CD8-positive, alpha-beta memory T cell (primary cell): ENCODE measurements at regions not wholly inside any gene's neighbourhood (a gene's known extent, or its start where the extent isn't known, plus 50 kb on each side); places are given as distances from the start of the nearest gene placed in this dataset.

ENCODE experiments used
- CTCF ChIA-PET: fragments of 350-600 bp; sonication (Branson Sonifier 250); formaldehyde crosslinking; loops from one replicate; lab custom pipeline; 2021; ENCODE audit warnings: antibody characterized with exemption; lab: Charles Lee
- POLR2A ChIA-PET: fragments of 350-600 bp; sonication (Branson Sonifier 250); formaldehyde crosslinking; loops from one replicate; lab custom pipeline; 2021; ENCODE audit warnings: antibody characterized with exemption; lab: Charles Lee
- DNase-seq, 5 donors: peaks; one replicate each; pipeline versions ENCODE4 v3.0.0 to v3.0.0-alpha.2; 2020 to 2022; ENCODE audit warnings: mixed read lengths in 1 of 5
- H3K27ac ChIP-seq: one replicate; pipeline ENCODE4 v1.7.0; 2013; ENCODE audit warnings: low read depth, mild to moderate bottlenecking, low read length, moderate library complexity
- H3K27me3 ChIP-seq: 2 replicates; pipeline ENCODE4 v1.7.0; 2013; ENCODE audit warnings: low read length, mild to moderate bottlenecking; ENCODE audit not compliant: insufficient read depth, poor library complexity, severe bottlenecking
- H3K36me3 ChIP-seq: 2 replicates; pipeline ENCODE4 v1.7.0; 2013; ENCODE audit warnings: mild to moderate bottlenecking, low read length, moderate library complexity; ENCODE audit not compliant: insufficient read depth
- H3K4me1 ChIP-seq: 2 replicates; pipeline ENCODE4 v1.7.0; 2013; ENCODE audit warnings: mild to moderate bottlenecking, low read length, moderate library complexity; ENCODE audit not compliant: insufficient read depth
- H3K4me3 ChIP-seq: 2 replicates; pipeline ENCODE4 v1.7.0; 2013; ENCODE audit warnings: mild to moderate bottlenecking, low read length
- H3K9me3 ChIP-seq: 2 replicates; pipeline ENCODE4 v1.7.0; 2013; ENCODE audit warnings: mild to moderate bottlenecking, low read length
- H3K27ac Mint-ChIP-seq, 8 donors: one replicate each; pipeline ENCODE4 v1.8.0; 2020 to 2021; ENCODE audit warnings: mixed read lengths in 8 of 8, mild to moderate bottlenecking in 6 of 8, inconsistent platforms in 3 of 8, moderate library complexity in 3 of 8
- H3K27me3 Mint-ChIP-seq, 2 donors: one replicate each; pipeline ENCODE4 v1.8.0; 2020 to 2021; ENCODE audit warnings: mixed read lengths in 2 of 2, mild to moderate bottlenecking in 1 of 2, moderate library complexity in 1 of 2
- H3K36me3 Mint-ChIP-seq, 3 donors: one replicate each; pipeline ENCODE4 v1.8.0; 2020 to 2021; ENCODE audit warnings: mixed read lengths in 3 of 3, inconsistent platforms in 1 of 3, mild to moderate bottlenecking in 1 of 3
- H3K4me1 Mint-ChIP-seq, 3 donors: one replicate each; pipeline ENCODE4 v1.8.0; 2020 to 2021; ENCODE audit warnings: mixed read lengths in 3 of 3, inconsistent platforms in 1 of 3, mild to moderate bottlenecking in 1 of 3
- H3K4me3 Mint-ChIP-seq, 7 donors: one replicate each; pipeline ENCODE4 v1.8.0; 2020 to 2021; ENCODE audit warnings: mixed read lengths in 7 of 7, mild to moderate bottlenecking in 6 of 7, moderate library complexity in 4 of 7, inconsistent platforms in 2 of 7
- H3K9me3 Mint-ChIP-seq, 5 donors: one replicate each; pipeline ENCODE4 v1.8.0; 2020 to 2022; ENCODE audit warnings: mixed read lengths in 5 of 5, mild to moderate bottlenecking in 3 of 5, moderate library complexity in 2 of 5, inconsistent platforms in 1 of 5

DNA sequence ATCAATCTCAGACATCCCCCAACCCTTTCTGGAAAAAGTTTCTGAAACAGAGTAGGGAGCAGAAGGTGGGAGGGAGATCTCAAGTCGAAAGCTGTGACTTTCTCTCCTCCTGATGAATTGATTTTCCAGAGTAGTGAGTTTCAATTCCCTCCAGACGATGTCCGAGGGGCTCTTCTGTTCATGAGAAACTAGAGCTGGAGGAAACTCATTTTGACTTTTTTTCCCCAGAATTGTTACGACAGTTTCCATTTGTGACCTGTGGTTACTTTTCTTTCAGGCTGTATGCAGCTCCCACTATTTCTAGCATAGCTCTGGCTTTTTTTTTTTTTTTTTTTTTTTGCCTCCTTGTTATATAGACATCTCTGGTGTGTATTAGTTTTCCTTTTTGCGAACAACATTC lies 422.1 kb upstream of the SALL1 start:
- no peaks in the 10 kb centered on the region for H3K27me3 Mint-ChIP-seq
- H3K4me3 Mint-ChIP-seq, result no peak overlapping the region

DNA sequence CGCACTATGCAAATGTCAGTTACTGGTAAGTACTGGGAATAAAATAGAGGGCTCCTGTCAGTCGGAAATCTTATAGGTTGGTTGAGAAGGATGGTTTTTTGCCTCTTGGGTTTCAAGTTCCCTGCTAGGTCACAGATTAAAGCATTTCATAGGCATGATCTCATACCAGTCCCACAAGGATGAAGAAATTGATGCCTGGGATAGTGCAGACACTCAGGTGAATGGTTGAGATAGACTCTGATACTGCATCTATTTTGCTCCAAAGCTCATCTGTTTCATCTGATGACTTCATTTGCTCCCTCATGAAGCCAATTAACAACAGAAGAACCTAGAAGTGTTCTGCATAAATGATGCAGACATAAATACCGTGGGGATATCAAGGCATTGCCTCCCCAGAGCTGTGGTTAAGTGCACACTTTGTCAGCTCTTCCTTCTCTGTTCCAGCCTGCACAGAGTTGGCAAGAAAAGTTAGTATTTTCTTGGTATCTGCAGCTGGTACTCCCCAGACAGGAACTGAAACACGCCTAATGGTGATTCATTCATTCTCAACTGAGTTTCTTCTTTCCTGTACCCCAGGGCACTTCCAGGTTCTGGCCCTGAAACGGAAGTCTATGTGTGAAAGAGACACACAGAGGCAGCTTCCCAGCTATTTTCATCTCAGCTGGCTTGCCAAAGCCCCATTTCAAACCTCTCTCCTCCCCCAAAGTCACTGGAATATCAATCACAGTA lies 418.3 kb upstream of the SALL1 start:
- Histone ChIP-seq H3K4me3 (no peak overlapping the region), H3K36me3 (no peaks in the 10 kb centered on the region), H3K4me1 (no peaks in the 10 kb centered on the region), H3K27ac (no peak overlapping the region), H3K27me3 (no peaks in the 10 kb centered on the region), H3K9me3 (peaks cover 4% of the 10 kb centered on the region)
- Mint-ChIP-seq H3K9me3 (peaks cover 4 to 29% (median 14%) of the 10 kb centered on the region in 5 donors), H3K27ac (no peak overlapping the region), H3K4me3 (no peak overlapping the region), H3K4me1 (no peaks in the 10 kb centered on the region), H3K27me3 (no peaks in the 10 kb centered on the region), H3K36me3 (no peaks in the 10 kb centered on the region)
- ChIA-PET CTCF (no interaction called here), POLR2A (no interaction called here)
- no peak for DNase-seq

More for the DNA sequence above, 422.1 kb upstream of the SALL1 start:
- peaks cover 4 to 34% (median 14%) of the 10 kb centered on the region in 5 donors for H3K9me3 Mint-ChIP-seq
- Histone ChIP-seq H3K4me1 (no peaks in the 10 kb centered on the region), H3K9me3 (peaks cover 4% of the 10 kb centered on the region), H3K27me3 (no peaks in the 10 kb centered on the region), H3K27ac (no peak overlapping the region), H3K36me3 (no peaks in the 10 kb centered on the region), H3K4me3 (no peak overlapping the region)
- no peaks in the 10 kb centered on the region for H3K36me3 Mint-ChIP-seq
- no peaks in the 10 kb centered on the region for H3K4me1 Mint-ChIP-seq
- DNase-seq, result no peak
- no peak overlapping the region for H3K27ac Mint-ChIP-seq
- POLR2A ChIA-PET, result no interaction called here
- CTCF ChIA-PET, result no interaction called here

DNA sequence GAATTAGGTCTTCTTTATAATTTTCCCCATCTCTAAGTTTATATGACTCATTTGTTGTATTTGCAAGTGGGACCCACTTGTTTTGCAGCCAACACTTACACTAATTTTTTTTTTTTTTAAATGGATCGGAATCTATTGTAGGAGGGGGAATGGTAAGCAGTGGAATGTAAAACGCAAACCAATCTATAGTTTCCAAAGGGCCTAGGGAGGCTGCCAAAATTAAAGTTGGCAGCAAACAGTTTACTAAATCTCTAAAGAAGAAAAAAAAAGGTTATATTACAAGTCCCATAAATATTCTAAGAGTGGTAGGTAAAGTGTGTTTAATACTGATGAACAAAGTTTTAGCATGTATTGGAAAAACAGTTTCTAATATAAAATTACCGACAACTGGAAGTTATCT lies 416.8 kb upstream of the SALL1 start:
- no peaks in the 10 kb centered on the region for H3K4me1 ChIP-seq
- H3K9me3 ChIP-seq, result peaks cover 4% of the 10 kb centered on the region
- peaks cover 0 to 26% (median 11%) of the 10 kb centered on the region in 5 donors for H3K9me3 Mint-ChIP-seq
- DNase-seq, result no peak
- H3K4me3 ChIP-seq, result no peak overlapping the region
- POLR2A ChIA-PET, result no interaction called here
- no peaks in the 10 kb centered on the region for H3K36me3 Mint-ChIP-seq
- H3K27ac ChIP-seq, result no peak overlapping the region
- H3K27me3 Mint-ChIP-seq, result no peaks in the 10 kb centered on the region
- H3K4me3 Mint-ChIP-seq, result no peak overlapping the region
- peak overlapping the region in 1 of 8 donors; percentile 22 for H3K27ac Mint-ChIP-seq
- no peaks in the 10 kb centered on the region for H3K4me1 Mint-ChIP-seq
- CTCF ChIA-PET, result no interaction called here
- no peaks in the 10 kb centered on the region for H3K36me3 ChIP-seq
- no peaks in the 10 kb centered on the region for H3K27me3 ChIP-seq

DNA sequence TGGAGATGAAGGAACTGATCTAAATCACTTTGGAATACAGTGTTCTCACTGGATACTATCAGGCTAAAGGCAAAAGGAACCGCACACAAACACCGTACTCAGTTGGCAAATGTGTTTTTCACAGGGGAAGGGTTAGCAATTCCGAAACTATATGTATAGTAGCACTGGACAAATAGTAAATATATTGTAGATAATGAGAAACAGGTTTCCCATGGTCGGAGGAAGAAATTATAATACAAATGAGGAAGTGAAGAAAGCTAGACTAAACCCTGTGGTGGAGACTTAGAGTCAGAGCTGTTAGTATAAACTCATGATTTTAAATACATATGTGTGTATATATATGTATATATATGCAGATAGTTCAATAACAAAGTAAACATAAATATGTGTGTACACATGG lies 414.1 kb upstream of the SALL1 start:
- Mint-ChIP-seq H3K4me3 (no peak overlapping the region), H3K27ac (no peak overlapping the region), H3K4me1 (no peaks in the 10 kb centered on the region), H3K27me3 (no peaks in the 10 kb centered on the region), H3K9me3 (peaks cover 0 to 20% (median 5%) of the 10 kb centered on the region in 5 donors), H3K36me3 (no peaks in the 10 kb centered on the region)
- ChIA-PET POLR2A (no interaction called here), CTCF (no interaction called here)
- Histone ChIP-seq H3K27me3 (no peaks in the 10 kb centered on the region), H3K4me1 (no peaks in the 10 kb centered on the region), H3K9me3 (peaks cover 4% of the 10 kb centered on the region), H3K36me3 (no peaks in the 10 kb centered on the region), H3K4me3 (no peak overlapping the region), H3K27ac (no peak overlapping the region)
- no peak for DNase-seq

DNA sequence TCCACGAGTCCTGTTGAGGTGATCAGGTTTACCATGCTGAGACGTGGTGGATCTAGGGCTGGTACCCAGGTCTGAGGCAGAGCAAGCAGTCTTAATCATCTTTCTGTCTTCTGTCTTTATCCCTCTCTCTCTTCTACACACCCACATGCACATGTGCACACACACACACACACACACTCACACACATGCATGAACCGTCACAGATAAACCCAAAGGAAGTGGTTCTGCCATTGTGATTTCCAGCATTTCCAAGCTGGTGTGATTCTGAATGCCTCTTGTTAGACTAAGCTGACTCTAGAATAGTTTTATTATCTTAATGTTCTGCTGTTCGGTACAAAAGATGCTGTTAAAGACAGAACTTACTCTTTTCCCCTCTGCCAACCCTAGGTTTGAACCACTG lies 411.8 kb upstream of the SALL1 start:
- no peaks in the 10 kb centered on the region for H3K9me3 ChIP-seq
- no peak overlapping the region for H3K4me3 ChIP-seq
- no peak overlapping the region for H3K27ac ChIP-seq
- Mint-ChIP-seq H3K27ac (no peak overlapping the region), H3K4me3 (no peak overlapping the region), H3K27me3 (no peaks in the 10 kb centered on the region), H3K4me1 (no peaks in the 10 kb centered on the region), H3K36me3 (no peaks in the 10 kb centered on the region), H3K9me3 (peaks cover 2 to 19% (median 7%) of the 10 kb centered on the region in 5 donors)
- H3K27me3 ChIP-seq, result no peaks in the 10 kb centered on the region
- ChIA-PET CTCF (no interaction called here), POLR2A (no interaction called here)
- DNase-seq, result no peak
- H3K36me3 ChIP-seq, result no peaks in the 10 kb centered on the region
- H3K4me1 ChIP-seq, result no peaks in the 10 kb centered on the region

DNA sequence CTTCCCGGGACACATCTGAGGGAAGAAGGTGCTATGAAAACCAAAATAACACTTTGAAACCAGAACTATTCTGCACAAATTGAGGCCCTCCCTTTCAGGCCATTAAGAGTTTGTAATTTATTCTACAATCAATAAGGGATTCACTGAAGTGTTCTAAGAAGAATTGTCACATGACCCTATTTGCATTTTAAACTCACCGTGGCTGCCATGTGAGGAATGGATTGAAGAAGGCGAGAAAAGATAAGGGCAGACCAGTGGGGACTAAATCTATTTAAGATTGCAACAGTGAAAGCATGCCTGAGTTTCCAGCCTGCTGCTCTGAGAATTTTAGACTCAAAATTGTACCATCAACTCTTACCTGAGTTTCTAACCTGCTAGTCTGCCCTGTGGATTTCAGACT lies 408.8 kb upstream of the SALL1 start:
- no peak for DNase-seq
- ChIA-PET POLR2A (no interaction called here), CTCF (no interaction called here)
- Histone ChIP-seq H3K4me1 (no peaks in the 10 kb centered on the region), H3K4me3 (no peak overlapping the region), H3K9me3 (no peaks in the 10 kb centered on the region), H3K27me3 (no peaks in the 10 kb centered on the region), H3K36me3 (no peaks in the 10 kb centered on the region), H3K27ac (no peak overlapping the region)
- H3K36me3 Mint-ChIP-seq, result no peaks in the 10 kb centered on the region
- no peak overlapping the region for H3K4me3 Mint-ChIP-seq
- H3K9me3 Mint-ChIP-seq, result peaks cover 4 to 19% (median 11%) of the 10 kb centered on the region in 5 donors
- no peak overlapping the region for H3K27ac Mint-ChIP-seq
- no peaks in the 10 kb centered on the region for H3K4me1 Mint-ChIP-seq
- H3K27me3 Mint-ChIP-seq, result no peaks in the 10 kb centered on the region

DNA sequence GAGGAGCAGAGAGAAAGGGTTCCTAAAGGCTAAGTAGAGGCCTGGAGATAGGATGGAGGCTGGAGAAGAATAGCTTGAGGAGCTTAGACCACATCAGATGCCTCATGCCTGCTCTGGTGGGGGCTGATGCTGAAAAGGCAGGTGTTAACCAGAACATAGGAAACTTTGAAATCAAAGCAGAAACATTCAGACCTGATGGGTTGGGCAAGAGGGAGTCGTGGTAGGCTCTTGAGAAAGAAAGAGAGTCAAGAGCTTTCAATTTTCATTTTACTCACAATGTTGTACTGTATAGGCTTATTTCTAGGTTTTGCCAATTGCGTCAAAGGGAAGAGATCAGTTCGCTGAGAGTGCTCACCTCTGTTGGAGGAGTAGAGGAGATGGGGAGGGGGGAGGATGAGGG lies 406.6 kb upstream of the SALL1 start:
- Mint-ChIP-seq H3K4me1 (no peaks in the 10 kb centered on the region), H3K9me3 (peaks cover 0 to 14% (median 11%) of the 10 kb centered on the region in 5 donors), H3K27ac (no peak overlapping the region), H3K36me3 (no peaks in the 10 kb centered on the region), H3K27me3 (no peaks in the 10 kb centered on the region), H3K4me3 (no peak overlapping the region)
- Histone ChIP-seq H3K4me3 (no peak overlapping the region), H3K36me3 (no peaks in the 10 kb centered on the region), H3K27ac (no peak overlapping the region), H3K4me1 (no peaks in the 10 kb centered on the region), H3K27me3 (no peaks in the 10 kb centered on the region), H3K9me3 (no peaks in the 10 kb centered on the region)
- ChIA-PET POLR2A (no interaction called here), CTCF (no interaction called here)
- DNase-seq, result no peak

DNA sequence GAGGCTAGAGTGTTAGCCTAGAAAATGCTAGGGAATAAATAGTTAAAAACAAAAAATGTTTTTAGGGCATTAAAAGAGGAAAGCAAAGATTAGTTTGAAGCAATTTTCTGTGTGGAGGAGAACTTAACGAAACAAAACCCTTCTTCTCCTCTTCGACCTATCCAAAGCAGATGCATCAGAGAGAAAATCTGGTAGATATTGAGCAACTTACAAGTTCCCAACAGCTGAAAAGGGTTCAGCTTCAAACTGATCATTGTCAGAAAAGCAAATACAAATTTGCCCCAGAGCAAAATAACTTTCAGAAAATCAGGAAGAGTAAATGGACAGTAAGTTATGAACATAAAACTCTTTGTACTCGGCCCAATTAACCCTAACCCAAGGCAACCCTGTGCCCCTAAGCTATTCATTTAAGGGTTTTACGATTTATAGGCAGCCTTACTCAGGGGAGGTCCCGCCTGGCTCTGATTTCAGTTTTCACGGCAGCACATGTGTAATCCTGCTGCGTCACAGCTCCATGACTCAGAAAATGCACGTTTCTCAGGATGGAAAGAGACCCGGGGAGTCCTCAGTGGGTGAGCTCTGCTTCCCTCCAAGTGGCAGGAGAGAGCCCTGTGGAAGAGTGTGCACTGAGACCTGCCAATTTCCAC lies 405.7 kb upstream of the SALL1 start:
- no peak overlapping the region for H3K4me3 ChIP-seq
- POLR2A ChIA-PET, result no interaction called here
- CTCF ChIA-PET, result no interaction called here
- Mint-ChIP-seq H3K4me3 (no peak overlapping the region), H3K4me1 (no peaks in the 10 kb centered on the region), H3K9me3 (peaks cover 0 to 14% (median 11%) of the 10 kb centered on the region in 5 donors), H3K27ac (no peak overlapping the region), H3K36me3 (no peaks in the 10 kb centered on the region), H3K27me3 (no peaks in the 10 kb centered on the region)
- no peaks in the 10 kb centered on the region for H3K9me3 ChIP-seq
- no peaks in the 10 kb centered on the region for H3K36me3 ChIP-seq
- H3K27ac ChIP-seq, result no peak overlapping the region
- H3K4me1 ChIP-seq, result no peaks in the 10 kb centered on the region
- DNase-seq, result no peak
- H3K27me3 ChIP-seq, result no peaks in the 10 kb centered on the region
